HCT116 (cell line): ENCODE measurements at regions not wholly inside any gene's neighbourhood (a gene's known extent, or its start where the extent isn't known, plus 50 kb on each side); places are given as distances from the start of the nearest gene placed in this dataset.

Source experiments
- EZH2phosphoT487 ChIP-seq: fragments of 200-600 bp; IDR thresholded peaks from 2 replicates; pipeline ENCODE4 v1.6.1; 2018; ENCODE audit warnings: antibody characterized with exemption, borderline replicate concordance
- POLR2A ChIP-seq: IDR thresholded peaks from 2 replicates; pipeline ENCODE4 v1.7.0; 2011; ENCODE audit warnings: borderline replicate concordance; ENCODE audit not compliant: insufficient read depth, insufficient read length; ENCODE audit errors: extremely low read depth
- ZNF274 ChIP-seq: fragments of 200-500 bp; sonication (Bioruptor generic); IDR thresholded peaks from 2 replicates; pipeline ENCODE4 v1.6.1; 2014; ENCODE audit warnings: mild to moderate bottlenecking, low read depth, low read length, inconsistent platforms
- TF ChIP-seq, protein P1 (sequence below), 3 experiments: fragments of 200-600 bp in 1 of 3; sonication (generic) in 1 of 3; IDR thresholded peaks in 2 of 3; conservative IDR thresholded peaks in 1 of 3; 2 replicates each; pipeline ENCODE4 v1.5.1; 2012 to 2017; ENCODE audit warnings: low read depth in 2 of 3, low read length in 2 of 3, antibody characterized with exemption in 1 of 3, borderline replicate concordance in 1 of 3, control low read depth in 1 of 3, mild to moderate bottlenecking in 1 of 3, mixed read lengths in 1 of 3, mixed run types in 1 of 3, moderate library complexity in 1 of 3; ENCODE audit not compliant: insufficient read depth in 1 of 3

DNA sequence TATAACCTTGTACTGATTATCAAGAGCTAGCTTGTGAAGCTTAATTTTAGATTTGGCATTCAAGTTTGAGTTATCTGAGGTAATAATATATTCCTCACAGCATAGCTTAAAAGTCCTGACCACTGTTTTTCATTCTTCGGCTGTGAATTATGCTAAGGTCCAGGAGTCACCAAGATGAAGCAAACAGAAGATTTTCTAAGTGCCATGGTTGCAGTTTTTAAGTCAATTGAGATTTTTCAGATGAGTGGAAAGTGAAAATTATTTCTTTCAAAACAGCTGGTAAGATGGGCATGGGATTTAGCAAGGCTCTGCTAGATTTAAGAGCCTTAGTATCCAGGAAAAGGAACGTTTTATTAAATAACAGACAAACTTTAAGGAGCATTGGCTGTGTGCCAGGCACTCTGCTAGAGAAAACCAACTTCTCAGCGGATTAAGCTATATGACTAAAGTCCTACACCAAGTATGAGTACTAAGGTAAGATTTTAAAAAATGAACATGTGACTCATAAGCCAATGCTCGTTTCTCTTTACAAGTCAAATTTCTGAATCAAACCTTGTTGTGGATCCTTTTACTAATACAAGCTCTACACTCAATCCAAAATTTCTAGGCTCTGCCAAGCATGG is 149.9 kb upstream of the IL15 start:
- TF ChIP-seq, protein P1, sequence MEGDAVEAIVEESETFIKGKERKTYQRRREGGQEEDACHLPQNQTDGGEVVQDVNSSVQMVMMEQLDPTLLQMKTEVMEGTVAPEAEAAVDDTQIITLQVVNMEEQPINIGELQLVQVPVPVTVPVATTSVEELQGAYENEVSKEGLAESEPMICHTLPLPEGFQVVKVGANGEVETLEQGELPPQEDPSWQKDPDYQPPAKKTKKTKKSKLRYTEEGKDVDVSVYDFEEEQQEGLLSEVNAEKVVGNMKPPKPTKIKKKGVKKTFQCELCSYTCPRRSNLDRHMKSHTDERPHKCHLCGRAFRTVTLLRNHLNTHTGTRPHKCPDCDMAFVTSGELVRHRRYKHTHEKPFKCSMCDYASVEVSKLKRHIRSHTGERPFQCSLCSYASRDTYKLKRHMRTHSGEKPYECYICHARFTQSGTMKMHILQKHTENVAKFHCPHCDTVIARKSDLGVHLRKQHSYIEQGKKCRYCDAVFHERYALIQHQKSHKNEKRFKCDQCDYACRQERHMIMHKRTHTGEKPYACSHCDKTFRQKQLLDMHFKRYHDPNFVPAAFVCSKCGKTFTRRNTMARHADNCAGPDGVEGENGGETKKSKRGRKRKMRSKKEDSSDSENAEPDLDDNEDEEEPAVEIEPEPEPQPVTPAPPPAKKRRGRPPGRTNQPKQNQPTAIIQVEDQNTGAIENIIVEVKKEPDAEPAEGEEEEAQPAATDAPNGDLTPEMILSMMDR (IDR thresholded peaks at IDR 0.05 in 2 of 3, conservative IDR thresholded peaks at IDR 0.05 in 1 of 3; ENCODE audit: borderline replicate concordance in 1 of 3, insufficient read depth in 1 of 3, low read depth in 2 of 3, low read length in 2 of 3): no peak
- TF ChIP-seq ZNF274 (no peak), POLR2A (no peak), EZH2phosphoT487 (no peak)
